PFSK-1 (cell line): ENCODE measurements at regions not wholly inside any gene's neighbourhood (a gene's known extent, or its start where the extent isn't known, plus 50 kb on each side); places are given as distances from the start of the nearest gene placed in this dataset.

Experiments used
- FOXP2 ChIP-seq: optimal IDR thresholded peaks from 2 replicates; pipeline ENCODE3; 2011; ENCODE audit warnings: borderline replicate concordance, control low read depth, inconsistent platforms; ENCODE audit not compliant: insufficient read depth; ENCODE audit errors: extremely low read length, extremely low read depth
- POLR2AphosphoS5 ChIP-seq: IDR thresholded peaks from 2 replicates; pipeline ENCODE4 v1.6.1; 2012; ENCODE audit warnings: low read depth, mild to moderate bottlenecking, control low read depth, low read length, moderate library complexity
- SIN3A ChIP-seq: IDR thresholded peaks from 2 replicates; pipeline ENCODE4 v1.6.1; 2012; ENCODE audit warnings: mild to moderate bottlenecking, low read length, moderate library complexity, borderline replicate concordance; ENCODE audit not compliant: insufficient read depth
- TAF1 ChIP-seq: IDR thresholded peaks from 2 replicates; pipeline ENCODE4 v1.6.1; 2012; ENCODE audit warnings: low read length, control low read depth, borderline replicate concordance; ENCODE audit not compliant: insufficient read depth
- TF ChIP-seq, protein P1 (sequence below), 2 experiments: IDR thresholded peaks; 2 replicates each; pipeline versions ENCODE4 v1.6.1 to v1.8.0; 2011 to 2012; ENCODE audit warnings: low read depth in 2 of 2, low read length in 2 of 2, control low read depth in 1 of 2, inconsistent platforms in 1 of 2, mild to moderate bottlenecking in 1 of 2, moderate library complexity in 1 of 2; ENCODE audit not compliant: insufficient read depth in 1 of 2

GRCh38 chr4:128350449-128351045, 62.9 kb upstream of the PGRMC2 start:
- TF ChIP-seq TAF1 (no peak), FOXP2 (no peak), POLR2AphosphoS5 (no peak), SIN3A (no peak)
- TF ChIP-seq, protein P1, sequence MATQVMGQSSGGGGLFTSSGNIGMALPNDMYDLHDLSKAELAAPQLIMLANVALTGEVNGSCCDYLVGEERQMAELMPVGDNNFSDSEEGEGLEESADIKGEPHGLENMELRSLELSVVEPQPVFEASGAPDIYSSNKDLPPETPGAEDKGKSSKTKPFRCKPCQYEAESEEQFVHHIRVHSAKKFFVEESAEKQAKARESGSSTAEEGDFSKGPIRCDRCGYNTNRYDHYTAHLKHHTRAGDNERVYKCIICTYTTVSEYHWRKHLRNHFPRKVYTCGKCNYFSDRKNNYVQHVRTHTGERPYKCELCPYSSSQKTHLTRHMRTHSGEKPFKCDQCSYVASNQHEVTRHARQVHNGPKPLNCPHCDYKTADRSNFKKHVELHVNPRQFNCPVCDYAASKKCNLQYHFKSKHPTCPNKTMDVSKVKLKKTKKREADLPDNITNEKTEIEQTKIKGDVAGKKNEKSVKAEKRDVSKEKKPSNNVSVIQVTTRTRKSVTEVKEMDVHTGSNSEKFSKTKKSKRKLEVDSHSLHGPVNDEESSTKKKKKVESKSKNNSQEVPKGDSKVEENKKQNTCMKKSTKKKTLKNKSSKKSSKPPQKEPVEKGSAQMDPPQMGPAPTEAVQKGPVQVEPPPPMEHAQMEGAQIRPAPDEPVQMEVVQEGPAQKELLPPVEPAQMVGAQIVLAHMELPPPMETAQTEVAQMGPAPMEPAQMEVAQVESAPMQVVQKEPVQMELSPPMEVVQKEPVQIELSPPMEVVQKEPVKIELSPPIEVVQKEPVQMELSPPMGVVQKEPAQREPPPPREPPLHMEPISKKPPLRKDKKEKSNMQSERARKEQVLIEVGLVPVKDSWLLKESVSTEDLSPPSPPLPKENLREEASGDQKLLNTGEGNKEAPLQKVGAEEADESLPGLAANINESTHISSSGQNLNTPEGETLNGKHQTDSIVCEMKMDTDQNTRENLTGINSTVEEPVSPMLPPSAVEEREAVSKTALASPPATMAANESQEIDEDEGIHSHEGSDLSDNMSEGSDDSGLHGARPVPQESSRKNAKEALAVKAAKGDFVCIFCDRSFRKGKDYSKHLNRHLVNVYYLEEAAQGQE (IDR thresholded peaks at IDR 0.05; ENCODE audit: insufficient read depth in 1 of 2, low read depth in 2 of 2, low read length in 2 of 2): no peak

- no peak for TF ChIP-seq FOXP2
- no peak for TF ChIP-seq SIN3A
- TF ChIP-seq POLR2AphosphoS5: no peak
- TF ChIP-seq TAF1: no peak
These were observed 62.3 kb upstream of the PGRMC2 start for GRCh38 chr4:128349921-128350320.

DNA sequence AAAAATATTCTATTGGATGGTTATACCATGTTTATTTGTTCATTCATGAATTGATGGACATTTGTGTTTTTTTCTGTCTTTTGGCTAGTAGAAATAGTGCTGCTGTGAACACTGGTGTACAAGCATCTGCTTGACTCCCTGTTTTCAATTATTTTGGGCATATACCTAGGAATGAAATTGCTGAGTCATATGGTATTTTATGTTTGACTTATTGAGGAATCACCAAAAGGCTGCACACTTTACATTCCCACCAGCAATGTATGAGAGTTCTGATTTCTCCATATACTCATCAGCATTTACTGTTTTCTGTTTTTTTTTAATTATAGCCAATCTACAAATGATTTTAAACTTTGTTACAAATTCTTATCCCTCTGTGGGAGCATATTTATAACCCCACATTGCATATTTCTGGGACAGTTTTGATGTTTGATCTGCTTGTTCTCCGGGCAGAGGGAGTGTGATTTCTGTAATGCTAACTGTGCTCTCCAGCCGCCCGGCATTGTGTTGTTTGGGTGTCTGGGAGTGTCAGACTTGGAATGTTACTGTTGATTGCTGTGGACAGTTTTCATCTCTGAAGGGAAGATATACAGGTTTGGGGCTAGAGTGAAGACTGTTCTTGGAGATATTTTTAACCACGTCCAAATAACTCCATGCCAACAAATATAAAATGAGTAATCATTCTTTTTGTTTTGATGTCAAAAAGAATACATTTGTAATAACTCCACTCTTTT, 60.5 kb upstream of the PGRMC2 start:
- no peak for TF ChIP-seq SIN3A
- TF ChIP-seq TAF1: no peak
- TF ChIP-seq FOXP2: no peak
- TF ChIP-seq POLR2AphosphoS5: no peak
- TF ChIP-seq, protein P1 (IDR thresholded peaks at IDR 0.05; ENCODE audit: insufficient read depth in 1 of 2, low read depth in 2 of 2, low read length in 2 of 2): no peak

- TF ChIP-seq POLR2AphosphoS5: no peak
- no peak for TF ChIP-seq FOXP2
These were observed 59.7 kb upstream of the PGRMC2 start for GRCh38 chr4:128347175-128347868.

DNA sequence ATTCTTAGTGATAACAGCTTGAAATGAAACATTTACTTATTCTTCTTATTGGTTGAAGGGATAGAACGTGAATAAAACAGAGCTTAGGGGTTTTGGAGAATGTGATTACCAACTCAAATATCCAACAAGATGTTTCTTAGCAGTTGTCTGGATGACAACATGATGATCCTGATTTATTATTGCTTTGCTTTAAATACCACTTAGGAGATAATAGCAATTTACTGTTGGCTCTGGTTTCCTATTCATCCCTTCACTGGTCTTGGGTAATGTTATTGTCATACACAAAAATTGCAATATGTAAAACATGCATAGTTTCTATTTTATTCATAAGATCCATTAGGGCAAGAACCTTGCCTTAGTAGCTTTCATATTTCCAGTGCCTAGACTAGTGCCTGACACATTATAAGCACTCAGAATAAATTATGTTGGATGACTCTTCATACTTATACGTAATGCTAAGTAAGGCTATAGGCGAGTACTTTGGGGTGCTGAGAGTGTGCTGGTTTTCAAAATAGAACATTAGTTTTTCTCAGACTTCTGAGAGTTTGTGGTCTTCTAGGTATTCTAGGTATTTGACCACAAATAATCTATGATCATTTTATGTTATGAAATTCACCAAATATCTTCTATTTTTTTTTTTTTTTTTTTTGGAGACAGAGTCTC, 58.6 kb upstream of the PGRMC2 start:
- TF ChIP-seq TAF1 (no peak), SIN3A (no peak), FOXP2 (no peak), POLR2AphosphoS5 (no peak)
- TF ChIP-seq, protein P1 (IDR thresholded peaks at IDR 0.05; ENCODE audit: insufficient read depth in 1 of 2, low read depth in 2 of 2, low read length in 2 of 2): no peak
